B cell (primary cell): ENCODE measurements at regions not wholly inside any gene's neighbourhood (a gene's known extent, or its start where the extent isn't known, plus 50 kb on each side); places are given as distances from the start of the nearest gene placed in this dataset.

ENCODE experiments used
- ATAC-seq: fragments of 200-7000 bp; cut with Tn5 transposase; one replicate; pipeline ENCODE4 v1.10.0; 2021; ENCODE audit warnings: low read depth, mild to moderate bottlenecking, moderate number of reproducible peaks, moderate library complexity
- CTCF ChIA-PET: fragments of 350-600 bp; sonication (Branson Sonifier 250); formaldehyde crosslinking; loops from one replicate; lab custom pipeline; 2021; ENCODE audit warnings: antibody characterized with exemption, inconsistent platforms; lab: Charles Lee
- POLR2A ChIA-PET: fragments of 350-600 bp; sonication (Branson Sonifier 250); formaldehyde crosslinking; loops from one replicate; lab custom pipeline; 2021; ENCODE audit warnings: antibody characterized with exemption; lab: Charles Lee
- DNase-seq: peaks from one replicate; pipeline ENCODE4 v3.0.0; 2013
- H2AFZ ChIP-seq: 2 replicates; pipeline ENCODE4 v1.6.1; 2012; ENCODE audit warnings: mild to moderate bottlenecking, low read depth, low read length; ENCODE audit not compliant: insufficient read depth, poor library complexity, severe bottlenecking
- H3K27ac ChIP-seq, 2 donors: 1 replicate in 1 of 2; 2 replicates in 1 of 2; pipeline ENCODE4 v1.5.1; 2012 to 2013; ENCODE audit warnings: low read length in 2 of 2, mild to moderate bottlenecking in 2 of 2, moderate library complexity in 1 of 2
- H3K27me3 ChIP-seq, 4 experiments: fragments of 200-600 bp in 1 of 4; sonication (generic) in 1 of 4; replicated peaks in 1 of 4; 1 replicate in 2 of 4; 2 replicates in 2 of 4; pipeline versions ENCODE4 v1.6.1 to v1.7.0; 2013 to 2016; ENCODE audit warnings: low read length in 3 of 4, mild to moderate bottlenecking in 2 of 4, mixed read lengths in 1 of 4, moderate library complexity in 1 of 4; ENCODE audit not compliant: insufficient read depth in 4 of 4, control insufficient read depth in 3 of 4; ENCODE audit errors: control extremely low read depth in 1 of 4
- H3K36me3 ChIP-seq, 2 experiments: replicated peaks in 1 of 2; 1 replicate in 1 of 2; 2 replicates in 1 of 2; pipeline versions ENCODE4 v1.6.1 to v1.7.1; 2013; ENCODE audit warnings: low read length in 1 of 2; ENCODE audit not compliant: insufficient read depth in 2 of 2, control insufficient read depth in 1 of 2; ENCODE audit errors: control extremely low read depth in 1 of 2, extremely low read depth in 1 of 2
- H3K4me1 ChIP-seq, 2 donors: fragments of 200-600 bp in 1 of 2; sonication (generic) in 1 of 2; 1 replicate in 1 of 2; 2 replicates in 1 of 2; pipeline versions ENCODE4 v1.5.1 to v1.6.1; 2013 to 2017; ENCODE audit warnings: low read length in 2 of 2; ENCODE audit not compliant: control insufficient read depth in 2 of 2, insufficient read depth in 2 of 2
- H3K4me2 ChIP-seq: replicated peaks from 2 replicates; pipeline ENCODE3; 2012; ENCODE audit warnings: mild to moderate bottlenecking, low read depth, low read length; ENCODE audit not compliant: poor library complexity, severe bottlenecking
- H3K4me3 ChIP-seq, 5 experiments: fragments of 200-600 bp in 1 of 5; sonication (generic) in 1 of 5; 1 replicate in 3 of 5; 2 replicates in 2 of 5; pipeline versions ENCODE4 v1.5.1 to v1.7.0; 2011 to 2016; ENCODE audit warnings: low read length in 4 of 5, mild to moderate bottlenecking in 4 of 5, low read depth in 2 of 5, control low read depth in 1 of 5, moderate library complexity in 1 of 5; ENCODE audit not compliant: insufficient read depth in 1 of 5; ENCODE audit errors: control extremely low read depth in 1 of 5, extremely low read depth in 1 of 5
- H3K79me2 ChIP-seq: fragments of 200-600 bp; sonication (generic); one replicate; pipeline ENCODE4 v1.6.0; 2016; ENCODE audit warnings: low read length; ENCODE audit not compliant: control insufficient read depth, insufficient read depth
- H3K9ac ChIP-seq: fragments of 200-600 bp; sonication (generic); 2 replicates; pipeline ENCODE4 v1.6.1; 2017; ENCODE audit warnings: mild to moderate bottlenecking, low read length, moderate library complexity
- H3K9me3 ChIP-seq, 3 donors: one replicate each; pipeline versions ENCODE4 v1.6.1 to v1.7.1; 2013; ENCODE audit warnings: low read length in 2 of 3; ENCODE audit not compliant: control insufficient read depth in 2 of 3, insufficient read depth in 1 of 3; ENCODE audit errors: control extremely low read depth in 1 of 3
- H4K20me1 ChIP-seq: 2 replicates; pipeline ENCODE4 v1.6.0; 2012; ENCODE audit warnings: mild to moderate bottlenecking, low read length; ENCODE audit not compliant: insufficient read depth, control insufficient read depth, poor library complexity, severe bottlenecking
- H3K27ac Mint-ChIP-seq: one replicate; pipeline ENCODE4 v1.8.0; 2021; ENCODE audit warnings: mixed read lengths
- H3K27me3 Mint-ChIP-seq: one replicate; pipeline ENCODE4 v1.8.0; 2021; ENCODE audit warnings: mixed read lengths
- H3K4me1 Mint-ChIP-seq: one replicate; pipeline ENCODE4 v1.8.0; 2021; ENCODE audit warnings: mixed read lengths
- H3K4me3 Mint-ChIP-seq: one replicate; pipeline ENCODE4 v1.8.0; 2021; ENCODE audit warnings: mixed read lengths
- H3K9me3 Mint-ChIP-seq: one replicate; pipeline ENCODE4 v1.8.0; 2022; ENCODE audit warnings: mixed read lengths; ENCODE audit not compliant: insufficient read depth
- EZH2 ChIP-seq: IDR thresholded peaks from 2 replicates; pipeline ENCODE4 v1.6.1; 2012; ENCODE audit warnings: borderline replicate concordance, low read depth, mild to moderate bottlenecking, moderate library complexity, low read length; ENCODE audit not compliant: insufficient read depth, poor library complexity, severe bottlenecking
- WGBS: methylation state at CpG from one replicate; pipeline ENCODE4 v1.1.5; 2013; ENCODE audit warnings: missing lambda C conversion rate; ENCODE audit not compliant: insufficient coverage; 5-methylcytosine and 5-hydroxymethylcytosine counted together
- intact Hi-C: fragments of 100-400 bp; cut with micrococcal nuclease; formaldehyde crosslinking; loops from one replicate; pipeline ENCODE4 v1.10.0; 2022
- TF ChIP-seq, protein P1 (sequence below): fragments of 200-600 bp; IDR thresholded peaks from one replicate; pipeline ENCODE4 v1.8.0; 2022; ENCODE audit warnings: antibody characterized with exemption, mild to moderate bottlenecking

DNA sequence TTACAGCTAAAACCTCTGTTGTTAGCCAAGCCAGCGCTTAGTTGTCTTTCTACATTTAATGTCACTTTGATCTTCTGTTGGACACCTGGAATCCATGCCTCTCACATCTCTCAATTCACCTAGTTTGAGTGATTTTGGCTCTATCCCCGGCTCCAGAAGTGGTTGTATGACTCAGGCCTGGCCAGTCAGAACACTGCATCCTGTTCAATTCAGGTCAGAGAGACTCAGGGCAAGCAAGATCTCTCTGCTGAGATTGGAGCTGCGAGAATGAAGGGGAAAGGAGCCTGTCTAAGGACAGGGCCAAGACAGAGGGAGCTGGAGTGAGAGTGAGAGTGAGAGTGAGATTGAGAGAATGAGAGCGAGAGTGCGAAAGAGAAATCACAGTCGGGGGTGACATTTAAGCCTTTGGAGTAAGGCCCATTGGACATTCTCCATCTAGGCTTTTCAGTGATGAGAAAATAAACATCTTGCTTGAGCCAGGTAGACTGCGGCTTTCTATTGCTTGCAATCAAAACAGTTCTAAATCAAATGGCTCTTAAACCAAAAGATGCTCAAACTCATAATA, 83.3 kb upstream of the DYNC1I1 start:
- H3K9me3 Mint-ChIP-seq, result no peaks in the 10 kb centered on the region
- ChIA-PET POLR2A (no interaction called here), CTCF (interaction anchor here (1.1 to 11.2 kb wide), 15 partner anchors 11 to 1239 kb away, joined by 3 to 695 read pairs (median 9); no protein-coding TSS in a partner anchor)
- no peak overlapping the region for H3K27ac Mint-ChIP-seq
- no peak overlapping the region for H3K4me2 ChIP-seq
- peaks cover 5% of the 10 kb centered on the region for H3K4me1 Mint-ChIP-seq
- peaks cover 0 to 4% of the 10 kb centered on the region in 2 donors for H3K4me1 ChIP-seq
- no peak for TF ChIP-seq EZH2
- TF ChIP-seq, protein P1, sequence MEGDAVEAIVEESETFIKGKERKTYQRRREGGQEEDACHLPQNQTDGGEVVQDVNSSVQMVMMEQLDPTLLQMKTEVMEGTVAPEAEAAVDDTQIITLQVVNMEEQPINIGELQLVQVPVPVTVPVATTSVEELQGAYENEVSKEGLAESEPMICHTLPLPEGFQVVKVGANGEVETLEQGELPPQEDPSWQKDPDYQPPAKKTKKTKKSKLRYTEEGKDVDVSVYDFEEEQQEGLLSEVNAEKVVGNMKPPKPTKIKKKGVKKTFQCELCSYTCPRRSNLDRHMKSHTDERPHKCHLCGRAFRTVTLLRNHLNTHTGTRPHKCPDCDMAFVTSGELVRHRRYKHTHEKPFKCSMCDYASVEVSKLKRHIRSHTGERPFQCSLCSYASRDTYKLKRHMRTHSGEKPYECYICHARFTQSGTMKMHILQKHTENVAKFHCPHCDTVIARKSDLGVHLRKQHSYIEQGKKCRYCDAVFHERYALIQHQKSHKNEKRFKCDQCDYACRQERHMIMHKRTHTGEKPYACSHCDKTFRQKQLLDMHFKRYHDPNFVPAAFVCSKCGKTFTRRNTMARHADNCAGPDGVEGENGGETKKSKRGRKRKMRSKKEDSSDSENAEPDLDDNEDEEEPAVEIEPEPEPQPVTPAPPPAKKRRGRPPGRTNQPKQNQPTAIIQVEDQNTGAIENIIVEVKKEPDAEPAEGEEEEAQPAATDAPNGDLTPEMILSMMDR, result no peak
- intact Hi-C loops, result loop anchor here (5.0 kb wide), 1 partner anchor 1787 kb away; no protein-coding TSS in a partner anchor
- H3K27me3 ChIP-seq, result no peaks in the 10 kb centered on the region
- H3K27ac ChIP-seq, result no peak overlapping the region
- no peak overlapping the region for H2AFZ ChIP-seq
- no peaks in the 10 kb centered on the region for H3K36me3 ChIP-seq
- no peak for ATAC-seq
- no peaks in the 10 kb centered on the region for H3K9me3 ChIP-seq
- no peaks in the 10 kb centered on the region for H3K27me3 Mint-ChIP-seq
- no peaks in the 10 kb centered on the region for H4K20me1 ChIP-seq
- H3K4me3 Mint-ChIP-seq, result no peak overlapping the region
- H3K9ac ChIP-seq, result no peak overlapping the region
- no peak overlapping the region for H3K4me3 ChIP-seq
- H3K79me2 ChIP-seq, result no peaks in the 10 kb centered on the region
- 56% methylated on average over 2 of the region's 7 CpGs for WGBS
- no peak for DNase-seq

DNA sequence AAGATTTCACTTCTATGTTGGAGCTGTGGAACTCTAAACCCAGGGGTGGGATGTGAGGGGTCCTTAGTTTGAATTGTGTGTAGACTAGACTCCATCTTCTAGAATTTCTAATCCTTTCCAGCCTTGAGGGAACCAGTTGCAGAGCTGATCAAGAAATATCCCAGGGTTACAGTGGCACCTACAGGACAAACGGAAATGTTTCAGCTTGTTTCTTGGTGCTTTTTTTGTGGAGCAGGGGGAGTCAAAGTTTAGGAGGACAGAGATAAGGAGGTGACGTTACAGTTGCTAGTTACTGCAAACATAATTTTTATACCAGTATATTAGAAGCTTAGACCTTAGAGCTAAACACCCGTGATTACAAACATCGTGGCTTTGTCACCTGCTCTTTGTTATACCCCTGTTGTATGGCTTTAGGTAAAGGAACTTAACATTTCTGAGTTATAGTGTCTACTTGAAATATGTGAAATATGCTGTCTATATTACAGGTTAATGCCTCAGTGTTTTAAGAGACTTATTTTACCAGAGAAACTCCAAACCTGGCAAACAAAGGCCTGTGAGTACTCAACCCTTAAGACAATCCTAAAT, 84.5 kb upstream of the DYNC1I1 start:
- TF ChIP-seq, protein P1, result no peak
- no peak for TF ChIP-seq EZH2
- CTCF ChIA-PET, result interaction anchor here (0.7 to 11.2 kb wide), 16 partner anchors 8 to 1239 kb away, joined by 3 to 695 read pairs (median 6); no protein-coding TSS in a partner anchor

More for the DNA sequence above, 84.5 kb upstream of the DYNC1I1 start:
- H2AFZ ChIP-seq, result no peak overlapping the region
- H3K9me3 Mint-ChIP-seq, result no peaks in the 10 kb centered on the region
- peaks cover 0 to 4% of the 10 kb centered on the region in 2 donors for H3K4me1 ChIP-seq
- no peak overlapping the region for H3K27ac Mint-ChIP-seq
- no peaks in the 10 kb centered on the region for H3K79me2 ChIP-seq
- intact Hi-C loops, result loop anchor here (2.0 to 5.0 kb wide), 2 partner anchors 79 to 1786 kb away; no protein-coding TSS in a partner anchor
- no peaks in the 10 kb centered on the region for H3K27me3 ChIP-seq
- H3K9me3 ChIP-seq, result no peaks in the 10 kb centered on the region
- H3K9ac ChIP-seq, result no peak overlapping the region
- H3K4me3 Mint-ChIP-seq, result no peak overlapping the region
- WGBS, result 80% methylated on average over 1 of the region's 4 CpGs
- no peak overlapping the region for H3K4me2 ChIP-seq
- no peak overlapping the region for H3K4me3 ChIP-seq
- H3K36me3 ChIP-seq, result no peaks in the 10 kb centered on the region
- no peak overlapping the region for H3K27ac ChIP-seq
- no peaks in the 10 kb centered on the region for H3K27me3 Mint-ChIP-seq
- DNase-seq, result peak; percentile 17
- no peaks in the 10 kb centered on the region for H4K20me1 ChIP-seq
- H3K4me1 Mint-ChIP-seq, result peaks cover 5% of the 10 kb centered on the region
- POLR2A ChIA-PET, result no interaction called here
- no peak for ATAC-seq
